HL-60/S4 treated with retinoic acid at 250 ng/mL for 4 days and 3 days (cell line): ENCODE measurements at regions not wholly inside any gene's neighbourhood (a gene's known extent, or its start where the extent isn't known, plus 50 kb on each side); places are given as distances from the start of the nearest gene placed in this dataset.
"Not testable (repeated sequence)": the region's sequence is repeated elsewhere in the genome, so short reads cannot be mapped to it uniquely, and the experiment has no call there.

ENCODE experiments used
- in situ Hi-C: fragments of 300-500 bp; cut with MboI; formaldehyde crosslinking; loops from 2 replicates; pipeline ENCODE4 v1.7.0; 2022; ENCODE audit warnings: low sequenced_read_pairs

GRCh38 chr6:85111481-85112011 lies 338.3 kb upstream of the NT5E start:
- in situ Hi-C loops = no loop called here

GRCh38 chr6:85110943-85111342 lies 338.9 kb upstream of the NT5E start:
- in situ Hi-C loops = no loop called here

DNA sequence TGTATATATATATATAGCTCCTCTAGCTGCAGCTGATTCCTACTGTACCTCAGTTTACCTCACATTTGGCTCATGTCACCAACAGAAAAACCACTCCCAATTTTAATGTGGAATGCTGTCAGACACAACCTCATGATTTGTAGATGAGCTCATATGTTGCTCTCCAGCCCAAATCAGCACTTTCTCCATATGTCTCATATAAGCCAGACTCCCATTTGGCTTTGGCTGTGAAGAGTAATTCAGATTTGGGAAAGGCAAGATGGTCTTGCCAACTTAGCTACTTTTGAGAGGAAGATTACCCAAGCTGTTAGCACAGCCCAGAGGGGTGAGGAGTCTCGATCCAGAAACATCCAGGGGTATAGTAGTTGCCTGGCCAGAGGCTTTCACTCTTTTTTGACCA lies 342.2 kb upstream of the NT5E start:
- in situ Hi-C loops = no loop called here

GRCh38 chr6:85096976-85097375 lies 332.6 kb upstream of the TBX18 start:
- in situ Hi-C loops = no loop called here

DNA sequence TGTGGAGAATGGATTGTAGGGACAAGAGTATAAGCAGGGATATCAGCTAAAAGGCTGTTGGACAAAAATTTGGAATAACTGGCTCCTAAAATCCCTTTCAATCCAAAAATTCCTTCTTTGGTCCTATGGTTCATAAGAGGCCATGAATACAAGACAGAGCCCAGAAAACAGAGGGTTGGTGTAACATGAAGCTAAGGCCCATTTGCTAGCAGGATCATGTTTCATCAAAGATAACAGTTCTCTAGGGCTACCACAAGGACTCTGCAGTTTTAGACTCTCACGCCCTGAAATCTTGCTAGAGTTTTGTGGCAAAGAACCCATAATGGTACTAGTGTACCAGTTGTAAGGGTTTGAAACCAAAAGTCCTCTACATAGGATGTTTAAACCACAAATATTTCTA lies 327.8 kb upstream of the TBX18 start:
- in situ Hi-C loops = no loop called here

- in situ Hi-C loops = no loop called here
Measured at GRCh38 chr6:85089255-85089654, 324.9 kb upstream of the TBX18 start.

DNA sequence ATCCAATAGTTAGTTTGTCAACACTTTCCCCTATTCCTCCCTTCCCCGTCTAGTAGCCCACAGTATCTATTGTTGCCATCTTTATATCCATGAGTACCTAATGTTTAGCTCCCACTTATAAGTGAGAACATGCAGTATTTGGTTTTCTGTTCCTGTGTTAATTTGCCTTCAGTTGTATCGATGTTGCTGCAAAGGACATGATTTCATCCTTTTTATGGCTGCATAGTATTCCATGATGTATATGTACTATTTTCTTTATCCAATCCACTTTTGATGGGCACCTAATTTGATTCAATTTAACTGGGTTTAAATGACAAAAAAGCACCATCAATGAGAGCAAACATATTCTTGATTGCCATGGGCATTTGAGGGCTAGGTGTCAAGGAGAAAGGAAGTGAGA lies 321.5 kb upstream of the TBX18 start:
- in situ Hi-C loops = no loop called here

GRCh38 chr6:85081102-85081501 lies 316.7 kb upstream of the TBX18 start:
- in situ Hi-C loops = no loop called here

- in situ Hi-C loops = no loop called here
Measured at GRCh38 chr6:85079761-85080160, 315.4 kb upstream of the TBX18 start.

DNA sequence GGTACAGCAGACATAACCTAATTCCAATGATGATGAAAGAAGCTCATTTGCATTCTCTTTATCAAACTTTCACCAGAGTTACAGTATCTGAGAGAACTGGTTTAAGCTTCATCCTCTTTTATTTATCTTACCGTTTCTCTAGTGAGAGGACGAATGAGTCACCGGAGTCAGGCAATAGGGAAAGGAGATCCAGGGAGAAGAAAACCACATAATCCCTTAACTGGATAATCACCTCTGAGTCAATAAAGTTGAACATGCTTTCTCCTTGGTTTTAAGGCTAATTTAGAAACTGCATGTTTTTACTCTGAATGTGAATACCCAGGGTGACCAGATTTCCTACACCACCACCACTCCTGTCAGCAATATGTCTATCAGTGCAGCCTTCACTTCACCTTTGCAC lies 313.7 kb upstream of the TBX18 start:
- in situ Hi-C loops = no loop called here

DNA sequence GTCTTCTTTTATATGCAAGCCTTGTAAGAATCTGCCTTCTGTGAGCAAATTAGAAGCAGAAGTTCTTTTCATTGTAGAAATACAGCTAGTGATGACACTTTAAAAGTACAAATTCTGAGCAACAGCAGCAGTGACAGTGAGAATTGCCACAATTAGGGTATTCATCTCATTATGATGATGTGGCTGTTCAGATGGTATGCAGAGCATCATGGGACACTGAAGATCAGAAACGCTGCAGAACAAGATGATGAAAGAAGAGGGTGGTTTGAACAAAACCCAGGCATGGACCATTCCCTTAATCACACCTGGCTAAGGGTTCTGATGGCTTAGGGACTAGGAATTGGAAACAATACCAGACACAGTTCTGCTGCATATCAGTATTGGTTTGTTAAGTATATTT lies 312.7 kb upstream of the TBX18 start:
- in situ Hi-C loops = no loop called here

DNA sequence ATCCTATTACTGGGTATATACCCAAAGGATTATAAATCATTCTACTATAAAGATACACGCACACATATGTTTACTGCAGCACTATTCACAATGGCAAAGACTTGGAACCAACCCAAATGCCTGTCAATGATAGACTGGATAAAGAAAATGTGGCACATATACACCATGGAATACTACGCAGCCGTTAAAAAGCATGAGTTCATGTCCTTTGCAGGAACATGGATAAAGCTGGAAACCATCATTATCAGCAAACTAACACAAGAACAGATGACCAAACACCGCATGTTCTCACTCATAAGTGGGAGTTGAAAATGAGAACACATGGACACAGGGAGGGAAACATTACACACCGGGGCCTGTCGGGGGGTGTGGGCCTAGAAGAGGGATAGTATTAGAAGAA lies 307.4 kb upstream of the TBX18 start:
- in situ Hi-C loops = not testable (repeated sequence)

DNA sequence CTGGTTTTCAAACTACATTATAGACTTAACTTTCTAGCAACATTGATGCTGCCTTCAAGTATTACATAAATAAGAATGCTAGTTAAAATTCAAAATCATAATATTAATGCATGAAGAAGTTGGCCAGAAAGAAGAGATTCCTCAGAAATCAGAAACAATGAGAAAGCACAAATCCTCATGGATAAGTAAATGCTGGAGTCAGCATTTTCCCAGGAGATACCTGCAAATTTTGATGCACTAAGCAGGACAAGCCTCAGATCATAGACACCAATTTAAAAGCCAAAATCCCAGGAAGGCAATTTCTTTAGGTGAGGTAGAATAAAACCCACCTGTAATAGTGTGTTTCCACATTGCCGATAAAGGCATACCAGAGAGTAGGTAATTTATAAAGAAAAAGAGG lies 305.2 kb upstream of the TBX18 start:
- in situ Hi-C loops = no loop called here

DNA sequence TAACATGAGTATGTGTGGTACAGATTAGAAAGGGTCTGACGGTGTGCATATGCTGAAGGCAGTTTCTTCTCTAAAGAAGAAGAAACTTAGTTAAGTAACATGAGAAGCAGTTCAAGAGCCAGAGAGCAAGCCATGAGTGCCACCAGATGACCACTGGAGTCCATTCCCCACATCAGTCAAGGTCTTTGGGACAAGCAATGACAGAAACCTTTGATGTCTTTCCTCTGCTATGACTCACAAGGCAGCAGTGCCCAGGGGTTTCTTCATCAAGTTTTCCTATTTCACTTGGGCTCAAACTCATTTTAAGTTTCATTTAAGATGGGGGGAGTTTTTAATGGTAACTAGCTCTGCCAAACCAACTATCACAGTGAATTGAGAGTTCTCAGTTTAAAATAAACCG lies 303.8 kb upstream of the TBX18 start:
- in situ Hi-C loops = no loop called here

DNA sequence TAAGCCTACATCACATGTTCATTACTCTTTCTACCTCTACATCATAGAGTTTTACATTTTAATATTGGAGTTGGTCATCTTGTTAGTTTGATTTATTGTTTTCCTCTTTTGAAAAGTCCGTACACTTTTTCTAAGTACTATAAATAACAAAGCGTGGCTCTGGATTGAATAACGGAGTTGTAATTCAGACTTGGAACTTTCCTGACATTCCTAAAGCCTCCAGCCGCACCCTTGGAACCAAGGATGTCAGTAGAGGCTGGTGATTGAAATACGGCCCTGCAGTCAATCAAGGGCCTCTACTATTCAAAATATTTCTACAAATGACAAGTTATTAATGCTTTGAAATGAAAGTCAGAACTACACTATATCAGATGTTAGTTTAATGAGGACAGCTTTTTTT lies 301.9 kb upstream of the TBX18 start:
- in situ Hi-C loops = no loop called here

- in situ Hi-C loops = no loop called here
Measured at GRCh38 chr6:85065831-85066230, 301.4 kb upstream of the TBX18 start.

- in situ Hi-C loops = no loop called here
Measured at GRCh38 chr6:85063611-85064010, 299.2 kb upstream of the TBX18 start.

- in situ Hi-C loops = no loop called here
Measured at GRCh38 chr6:85062884-85063283, 298.5 kb upstream of the TBX18 start.

DNA sequence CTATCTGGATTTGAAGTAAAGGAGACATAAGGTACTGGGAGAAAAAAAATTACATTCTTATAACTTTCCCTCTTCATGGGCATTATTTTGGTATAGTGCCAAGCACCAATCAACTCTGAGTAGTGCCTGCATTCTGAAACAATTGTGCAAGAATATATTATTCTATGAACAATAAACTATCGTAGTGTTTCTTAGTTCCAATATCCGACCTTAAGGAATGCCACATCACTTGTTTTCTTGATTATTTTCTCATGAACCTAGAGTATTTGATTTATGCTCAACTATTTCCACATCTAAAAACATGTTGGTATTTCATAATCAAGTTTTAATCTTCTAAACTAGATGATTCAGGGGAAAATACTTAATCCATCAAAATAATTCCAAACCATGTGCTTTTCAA lies 294.4 kb upstream of the TBX18 start:
- in situ Hi-C loops = no loop called here

DNA sequence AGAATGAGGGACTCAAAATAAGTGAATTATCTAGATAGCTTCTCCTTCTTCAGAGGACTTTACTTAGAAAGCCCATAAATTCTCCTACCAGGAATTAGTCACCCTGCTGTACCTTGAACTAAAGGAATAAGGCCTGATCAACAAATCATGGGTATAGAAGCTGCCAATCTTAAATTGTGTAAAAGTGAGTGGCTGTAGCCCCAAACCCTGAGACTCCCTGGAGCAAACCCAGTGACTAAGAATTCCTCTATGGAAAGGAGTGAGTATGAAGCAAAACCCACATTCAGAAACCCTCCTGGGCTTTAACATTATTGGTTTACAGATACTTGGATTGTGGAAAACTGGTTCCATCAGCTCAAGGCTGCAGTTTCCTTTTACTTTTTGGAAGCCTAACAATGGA lies 285.8 kb upstream of the TBX18 start:
- in situ Hi-C loops = no loop called here

DNA sequence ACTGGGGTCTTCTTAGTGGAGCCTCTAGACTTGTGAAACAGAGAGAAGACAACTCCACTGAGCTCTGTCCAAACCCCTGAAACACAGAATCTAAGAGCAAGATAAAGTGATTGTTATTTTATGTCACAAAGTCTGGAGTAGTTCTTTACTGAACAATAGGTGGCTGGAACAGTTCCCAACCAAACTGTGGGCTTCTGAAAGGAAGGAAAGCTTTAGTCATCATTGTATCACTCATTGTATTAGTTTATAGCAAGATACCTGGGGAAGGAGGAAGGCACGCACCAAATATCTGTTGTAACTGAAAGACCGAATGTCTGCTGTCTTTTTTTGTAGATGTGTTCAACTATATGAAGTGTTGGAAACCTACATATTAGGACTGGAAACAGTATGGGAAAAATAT lies 284.9 kb upstream of the TBX18 start:
- in situ Hi-C loops = no loop called here

DNA sequence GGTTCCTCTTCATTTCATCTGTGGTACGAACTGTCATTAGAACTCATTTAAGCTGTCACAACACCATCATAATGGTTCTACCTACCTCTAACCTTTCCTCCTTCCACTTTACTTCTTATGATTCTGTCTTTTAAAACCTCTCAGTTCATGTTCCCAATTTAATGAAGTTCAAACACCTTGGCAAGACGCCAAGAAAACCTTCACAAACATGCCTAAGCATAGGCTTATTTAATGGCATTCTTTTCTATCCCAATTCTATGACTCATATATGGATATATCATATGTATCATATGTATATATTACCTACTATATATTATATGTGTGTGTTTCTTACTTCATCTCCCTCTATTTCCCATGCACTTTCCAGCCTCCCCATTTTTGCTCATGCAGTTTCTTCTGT lies 283.4 kb upstream of the TBX18 start:
- in situ Hi-C loops = no loop called here

GRCh38 chr6:85045767-85046166 lies 281.4 kb upstream of the TBX18 start:
- in situ Hi-C loops = not testable (repeated sequence)

GRCh38 chr6:85044361-85044760 lies 280.0 kb upstream of the TBX18 start:
- in situ Hi-C loops = no loop called here
